ENCODE measurements at regions not wholly inside any gene's neighbourhood (a gene's known extent, or its start where the extent isn't known, plus 50 kb on each side); places are given as distances from the start of the nearest gene placed in this dataset.
"Not testable (repeated sequence)": the region's sequence is repeated elsewhere in the genome, so short reads cannot be mapped to it uniquely, and the experiment has no call there.

- in situ Hi-C loops (cut with HindIII; ENCODE audit: low sequenced_read_pairs): no loop called here
Measured at GRCh38 chr7:114084472-114085312, 165.9 kb upstream of the PPP1R3A start.

DNA sequence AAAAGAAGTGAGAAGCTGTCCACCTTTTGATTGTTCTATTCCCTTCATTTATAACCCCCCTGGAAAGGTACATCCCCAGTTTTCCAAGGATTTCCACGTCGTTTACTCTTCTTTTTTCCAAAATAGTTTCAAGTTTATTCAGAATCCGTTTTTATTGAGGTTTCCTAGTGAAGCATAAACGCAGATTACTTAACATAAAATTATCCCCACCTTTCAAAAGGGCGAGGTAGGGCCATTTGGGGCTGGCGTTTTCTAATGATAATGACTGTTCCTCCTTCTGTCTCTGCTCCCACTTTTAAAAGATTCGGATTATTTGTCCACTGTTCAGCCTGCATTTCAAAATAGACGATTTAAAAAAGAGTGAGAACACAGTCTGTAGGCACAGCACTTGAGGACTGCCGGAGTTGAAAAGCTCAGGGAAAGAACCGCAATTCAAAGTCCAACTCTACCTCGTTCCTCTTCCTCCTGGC is 165.2 kb upstream of the PPP1R3A start:
- in situ Hi-C loops (cut with HindIII; ENCODE audit: low sequenced_read_pairs): no loop called here

GRCh38 chr7:114083166-114084001 is 164.6 kb upstream of the PPP1R3A start:
- in situ Hi-C loops (cut with HindIII; ENCODE audit: low sequenced_read_pairs): no loop called here

DNA sequence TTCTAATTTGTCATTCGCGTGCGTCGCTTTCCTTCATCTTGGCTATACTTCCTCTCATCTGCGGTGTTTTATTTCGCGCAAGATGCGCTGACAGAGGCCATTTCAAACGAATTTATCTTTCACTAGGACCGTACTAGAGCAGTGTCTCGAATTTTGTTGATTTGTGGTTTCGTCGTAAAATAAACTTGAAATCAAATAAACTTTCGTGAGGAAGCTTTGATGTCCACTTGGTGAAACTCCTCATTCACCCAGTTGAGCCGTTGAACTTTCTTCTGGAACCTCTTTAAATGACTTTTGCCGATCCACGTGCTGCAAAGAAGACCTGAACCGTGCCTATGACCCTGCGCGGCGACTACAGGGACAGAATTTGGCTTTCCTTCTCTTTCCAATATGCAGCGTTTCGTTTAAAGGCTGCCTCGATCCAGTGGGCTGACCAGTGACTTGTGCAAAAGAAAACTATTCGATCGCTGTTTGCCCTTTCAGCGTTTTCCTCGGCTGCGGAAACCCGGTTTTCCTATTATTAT is 163.9 kb upstream of the PPP1R3A start:
- in situ Hi-C loops (cut with HindIII; ENCODE audit: low sequenced_read_pairs): no loop called here

DNA sequence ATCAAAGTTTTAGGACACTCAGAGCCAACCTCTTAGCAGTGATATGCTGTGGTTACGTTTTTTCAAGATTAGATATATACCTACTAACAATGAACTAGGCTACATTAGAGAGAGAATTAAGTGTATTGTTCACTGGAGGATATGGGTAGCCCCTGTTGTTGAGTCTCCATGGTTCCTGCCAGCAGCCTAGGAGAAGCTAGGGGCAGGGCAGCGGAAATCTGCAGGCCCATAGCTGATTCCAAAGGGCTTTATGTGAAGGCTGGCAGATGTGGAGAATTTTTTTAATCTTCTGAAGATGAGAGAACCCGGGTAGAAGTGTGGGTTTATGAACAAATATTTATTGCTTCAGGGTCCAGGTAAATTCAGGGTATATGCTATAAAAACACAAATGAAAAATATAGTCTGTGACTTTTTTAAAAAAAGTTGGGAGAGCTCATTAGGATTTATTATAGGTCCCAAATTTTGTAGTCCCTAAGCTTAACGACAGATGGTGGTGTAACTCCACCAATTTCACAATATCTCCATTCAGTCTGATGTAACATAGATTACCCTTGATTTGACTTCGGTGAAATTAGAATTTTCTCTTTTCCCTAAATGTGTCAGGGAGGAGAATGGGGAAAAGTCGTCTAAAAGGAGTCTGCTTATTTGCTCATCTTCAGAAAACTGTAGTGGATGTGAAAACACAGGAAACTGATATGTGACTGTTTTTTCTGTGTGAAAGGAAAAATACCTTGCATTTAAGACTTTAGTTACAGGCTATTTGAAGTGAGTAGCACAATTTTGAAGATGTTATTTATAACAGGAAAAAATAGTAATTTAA is 163.0 kb upstream of the PPP1R3A start:
- in situ Hi-C loops (cut with HindIII; ENCODE audit: low sequenced_read_pairs): no loop called here

- in situ Hi-C loops (cut with HindIII; ENCODE audit: low sequenced_read_pairs): not testable (repeated sequence)
Measured at GRCh38 chr7:114077158-114077524, 158.3 kb upstream of the PPP1R3A start.

- in situ Hi-C loops (cut with HindIII; ENCODE audit: low sequenced_read_pairs): not testable (repeated sequence)
Measured at GRCh38 chr7:114076392-114077157, 157.8 kb upstream of the PPP1R3A start.

DNA sequence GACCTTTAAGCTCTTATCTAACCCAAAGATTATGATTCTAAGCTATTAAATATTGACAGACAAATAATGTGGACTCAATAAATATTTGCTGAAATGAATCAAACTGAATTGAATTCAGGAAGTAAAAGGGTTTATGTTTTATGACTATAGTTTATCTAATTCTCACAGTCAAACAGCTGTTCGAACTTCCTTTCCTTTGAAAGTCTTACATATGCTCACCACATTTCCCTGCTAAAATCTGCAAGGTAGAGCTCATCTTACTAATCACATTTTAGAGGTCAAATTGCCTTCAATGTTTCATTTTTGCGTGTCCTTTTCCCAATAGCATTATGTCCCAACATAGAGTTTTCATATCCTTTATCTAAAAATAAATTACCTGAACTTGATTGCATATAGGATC is 154.9 kb upstream of the PPP1R3A start:
- in situ Hi-C loops (cut with HindIII; ENCODE audit: low sequenced_read_pairs): no loop called here

DNA sequence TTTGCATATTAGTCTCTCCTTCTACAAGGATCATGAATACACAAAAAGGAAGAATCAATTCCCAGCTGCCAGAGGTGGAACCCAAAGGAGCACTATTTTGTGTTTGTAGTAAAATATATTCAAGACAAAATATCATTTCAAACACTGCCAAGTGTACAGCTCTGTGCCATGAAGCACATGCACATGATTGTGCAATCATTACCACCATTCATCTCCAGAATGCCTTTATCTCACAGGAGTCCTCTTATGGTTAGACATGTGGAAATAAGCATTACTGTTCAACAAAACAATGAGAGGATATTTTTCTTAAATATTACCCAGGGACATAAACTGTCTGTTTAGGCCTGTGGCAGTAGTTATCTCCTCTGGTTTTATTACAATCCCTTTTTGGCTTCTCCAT is 151.4 kb upstream of the PPP1R3A start:
- in situ Hi-C loops (cut with HindIII; ENCODE audit: low sequenced_read_pairs): no loop called here

DNA sequence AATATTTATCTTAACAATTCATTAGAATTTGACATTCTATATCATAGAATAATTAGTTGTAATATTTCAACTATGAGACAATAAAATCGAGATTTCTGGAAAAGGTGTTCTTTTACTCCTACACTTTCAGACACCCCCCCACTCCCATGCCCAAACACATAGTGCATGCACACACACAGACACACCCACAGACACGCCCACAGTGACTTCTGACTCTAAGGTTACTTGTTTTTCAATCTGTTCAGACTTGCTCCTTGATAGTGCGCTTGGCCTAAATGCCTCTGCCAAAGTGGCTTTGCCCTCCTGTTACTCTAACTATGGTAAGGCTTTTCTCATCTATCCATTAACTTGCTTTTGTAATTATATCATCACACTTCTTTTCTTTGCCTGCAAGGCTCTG is 144.0 kb upstream of the PPP1R3A start:
- in situ Hi-C loops (cut with HindIII; ENCODE audit: low sequenced_read_pairs): no loop called here

GRCh38 chr7:114051871-114052331 is 133.1 kb upstream of the PPP1R3A start:
- in situ Hi-C loops (cut with HindIII; ENCODE audit: low sequenced_read_pairs): no loop called here

GRCh38 chr7:114050571-114050970 is 131.8 kb upstream of the PPP1R3A start:
- in situ Hi-C loops (cut with HindIII; ENCODE audit: low sequenced_read_pairs): no loop called here

- in situ Hi-C loops (cut with HindIII; ENCODE audit: low sequenced_read_pairs): no loop called here
Measured at GRCh38 chr7:114048386-114049235, 129.8 kb upstream of the PPP1R3A start.

- in situ Hi-C loops (cut with HindIII; ENCODE audit: low sequenced_read_pairs): no loop called here
Measured at GRCh38 chr7:114047889-114048288, 129.1 kb upstream of the PPP1R3A start.

DNA sequence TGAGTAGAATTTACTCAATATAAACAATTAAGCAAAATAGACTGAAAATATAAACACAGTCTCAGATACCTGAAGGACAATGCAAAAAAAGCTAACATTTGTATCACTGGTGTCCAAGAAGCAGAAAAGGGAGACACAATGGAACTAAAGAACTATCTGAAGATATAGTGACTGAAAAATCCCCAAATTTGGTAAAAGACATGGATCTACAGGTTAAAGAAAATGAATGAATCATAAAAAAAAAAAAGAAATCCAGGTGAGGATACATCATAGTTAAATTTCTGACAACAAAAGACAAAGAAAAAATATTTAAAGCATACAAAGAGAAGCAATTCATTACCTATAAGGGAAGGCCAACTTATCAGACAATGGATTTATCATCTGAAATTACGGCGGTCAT is 114.7 kb upstream of the PPP1R3A start:
- in situ Hi-C loops (cut with HindIII; ENCODE audit: low sequenced_read_pairs): no loop called here

DNA sequence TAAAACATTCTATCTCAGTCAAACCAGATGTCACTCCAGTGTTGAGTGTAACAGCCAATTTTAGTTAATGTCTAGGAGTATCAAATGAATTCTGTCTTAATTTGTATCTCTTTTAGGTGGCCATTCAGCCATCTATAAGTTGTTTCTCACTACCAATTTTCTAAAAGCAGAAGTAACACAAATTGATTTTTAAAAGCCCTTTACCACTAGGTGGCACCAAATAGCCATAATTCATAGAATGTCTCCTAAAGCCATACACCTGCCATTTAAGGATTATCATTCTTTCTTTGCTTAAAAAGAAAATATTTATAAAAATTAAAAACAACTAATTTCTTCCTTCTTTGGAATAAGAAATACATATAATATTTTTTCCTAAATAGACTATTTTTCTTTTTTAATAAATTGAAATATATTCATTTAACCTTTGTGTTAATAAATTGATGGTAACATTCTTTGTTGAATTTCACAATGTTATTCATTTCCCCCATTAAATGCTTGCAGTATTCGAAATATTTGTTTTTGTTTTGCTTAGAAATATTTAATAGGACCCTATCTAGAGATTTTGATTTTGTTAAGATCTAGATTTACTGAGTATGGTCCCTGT is 107.8 kb upstream of the PPP1R3A start:
- in situ Hi-C loops (cut with HindIII; ENCODE audit: low sequenced_read_pairs): no loop called here

GRCh38 chr7:114021135-114021534 is 102.3 kb upstream of the PPP1R3A start:
- in situ Hi-C loops (cut with HindIII; ENCODE audit: low sequenced_read_pairs): no loop called here

DNA sequence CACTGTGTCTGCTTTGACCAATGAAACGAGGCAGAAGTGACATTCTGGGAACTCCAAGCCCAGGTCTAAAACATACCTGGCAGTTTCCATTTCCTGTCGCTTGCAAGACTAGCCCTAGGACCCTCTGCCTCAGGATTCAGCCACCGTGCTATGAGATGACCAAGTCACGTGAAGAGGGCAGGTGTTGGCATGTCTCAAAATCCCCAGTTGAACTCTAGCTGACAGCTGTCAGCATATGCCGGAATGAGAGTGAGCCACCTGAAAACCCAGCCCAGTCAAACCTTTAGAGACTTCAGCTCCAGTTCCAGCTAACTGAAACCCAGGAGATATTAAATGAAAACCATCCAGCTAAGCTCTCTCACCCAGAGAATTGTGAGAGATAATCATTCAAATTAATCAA is 89.9 kb upstream of the PPP1R3A start:
- in situ Hi-C loops (cut with HindIII; ENCODE audit: low sequenced_read_pairs): no loop called here

GRCh38 chr7:114007386-114007785 is 88.6 kb upstream of the PPP1R3A start:
- in situ Hi-C loops (cut with HindIII; ENCODE audit: low sequenced_read_pairs): no loop called here
